ENCODE measurements at regions not wholly inside any gene's neighbourhood (a gene's known extent, or its start where the extent isn't known, plus 50 kb on each side); places are given as distances from the start of the nearest gene placed in this dataset.

DNA sequence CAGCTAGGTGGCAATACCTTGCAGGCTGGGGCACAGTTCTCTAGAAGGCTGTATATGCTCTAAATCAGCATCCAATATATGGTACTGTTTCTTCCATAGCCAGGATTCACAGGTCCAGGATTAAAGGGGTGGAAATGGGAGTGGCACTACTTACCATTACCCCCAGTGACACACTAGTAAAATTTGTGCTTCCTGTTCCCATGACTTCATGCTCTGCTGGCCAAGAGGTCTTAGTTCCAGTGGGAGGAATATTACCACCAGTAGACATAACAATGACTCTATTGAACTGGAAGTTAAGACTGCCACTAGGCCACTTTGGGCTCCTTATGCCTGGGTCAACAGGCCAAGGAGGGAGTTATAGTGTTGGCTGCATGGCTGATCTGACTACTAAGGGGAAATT, 174.3 kb upstream of the TNFAIP3 start:
- DNase-seq: peak; percentile 24

DNA sequence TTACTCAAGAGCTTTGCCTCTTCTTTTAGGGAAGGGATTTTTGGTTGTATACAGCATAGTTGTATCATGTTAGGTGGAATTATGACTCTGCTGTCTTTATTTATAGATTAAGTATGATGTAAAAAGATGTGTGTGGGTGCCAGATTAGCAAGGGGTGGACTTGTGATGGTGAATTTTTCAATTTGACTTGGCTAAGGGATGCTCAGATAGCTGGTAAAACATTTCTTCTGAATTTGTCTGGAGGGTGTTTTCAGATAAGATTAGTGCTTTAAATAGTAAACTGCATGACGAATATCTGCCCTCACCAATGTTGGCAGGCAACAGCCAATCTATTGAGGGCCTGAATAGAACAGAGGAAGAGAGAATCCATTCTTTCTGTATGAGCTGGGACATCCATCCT, 173.3 kb upstream of the TNFAIP3 start:
- no peak for DNase-seq

DNA sequence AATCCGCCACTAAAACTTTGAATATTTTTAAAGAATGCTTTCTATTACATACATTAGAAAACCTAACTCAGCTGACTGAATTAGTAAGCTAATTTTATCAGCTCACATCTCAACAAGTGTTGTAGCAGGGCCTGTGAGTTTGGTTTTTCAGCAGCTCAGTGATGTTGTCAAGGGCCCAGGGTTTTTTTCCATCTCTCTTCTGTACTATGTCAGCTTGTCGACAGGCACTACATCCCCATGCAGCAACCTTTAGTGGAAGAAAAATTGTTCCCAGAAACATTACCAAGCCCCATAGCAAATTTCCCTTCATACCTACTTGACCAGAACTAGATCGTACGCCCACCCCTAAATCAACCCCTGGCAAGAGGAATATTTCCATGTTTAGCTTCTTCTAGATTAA, 170.3 kb upstream of the TNFAIP3 start:
- DNase-seq: no peak

DNA sequence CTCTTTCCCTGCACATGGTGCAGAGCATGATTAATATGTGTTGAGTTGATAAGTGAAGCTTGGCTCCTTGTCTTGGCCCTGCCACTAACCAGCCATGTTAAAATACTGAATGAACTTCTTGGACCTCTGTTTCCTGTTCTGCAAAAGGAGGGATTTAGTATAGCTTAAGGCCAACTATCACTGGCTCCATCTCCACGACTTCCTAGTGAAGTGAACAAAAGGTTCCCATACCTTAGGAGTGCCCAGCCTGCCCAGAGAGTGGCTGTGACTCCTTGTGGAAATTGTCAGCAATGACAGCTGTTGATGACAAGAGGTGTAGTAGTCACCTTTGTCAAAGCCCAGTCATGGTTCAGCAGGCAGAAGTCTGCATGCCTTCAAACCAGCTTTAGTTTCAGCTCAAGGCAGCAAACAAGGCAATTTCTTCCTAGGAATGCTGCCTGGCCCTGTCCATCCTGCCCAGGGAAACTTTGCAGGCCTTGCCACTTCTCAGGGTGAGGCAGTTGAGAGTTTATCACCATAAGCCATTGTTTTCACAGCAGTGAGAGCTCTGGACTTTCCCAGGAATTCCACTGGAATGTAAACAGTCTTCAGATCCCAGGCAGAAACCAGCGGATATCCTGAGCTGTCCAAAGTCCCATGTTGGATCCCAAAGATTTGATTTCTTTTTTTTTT, 169.7 kb upstream of the TNFAIP3 start:
- DNase-seq: peak; percentile 95

DNA sequence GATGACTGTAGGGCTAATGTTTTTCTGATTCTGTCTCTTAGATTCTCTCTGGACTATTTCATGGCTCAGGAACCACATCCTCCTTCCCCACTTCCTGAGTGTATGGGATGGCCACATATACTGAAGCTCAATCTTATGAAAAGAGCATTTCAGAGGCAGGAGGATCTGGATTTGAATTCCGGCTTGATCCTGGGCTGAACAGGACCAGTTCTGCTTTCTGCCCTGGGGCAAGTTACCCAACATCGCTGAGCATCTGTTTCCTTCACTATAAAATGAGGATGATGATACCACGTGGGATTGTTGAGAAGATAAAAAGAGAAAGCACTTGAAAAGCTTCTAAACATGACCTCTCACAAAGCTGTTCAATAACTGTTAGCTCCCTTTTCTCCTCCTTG, 168.4 kb upstream of the TNFAIP3 start:
- DNase-seq: no peak

DNA sequence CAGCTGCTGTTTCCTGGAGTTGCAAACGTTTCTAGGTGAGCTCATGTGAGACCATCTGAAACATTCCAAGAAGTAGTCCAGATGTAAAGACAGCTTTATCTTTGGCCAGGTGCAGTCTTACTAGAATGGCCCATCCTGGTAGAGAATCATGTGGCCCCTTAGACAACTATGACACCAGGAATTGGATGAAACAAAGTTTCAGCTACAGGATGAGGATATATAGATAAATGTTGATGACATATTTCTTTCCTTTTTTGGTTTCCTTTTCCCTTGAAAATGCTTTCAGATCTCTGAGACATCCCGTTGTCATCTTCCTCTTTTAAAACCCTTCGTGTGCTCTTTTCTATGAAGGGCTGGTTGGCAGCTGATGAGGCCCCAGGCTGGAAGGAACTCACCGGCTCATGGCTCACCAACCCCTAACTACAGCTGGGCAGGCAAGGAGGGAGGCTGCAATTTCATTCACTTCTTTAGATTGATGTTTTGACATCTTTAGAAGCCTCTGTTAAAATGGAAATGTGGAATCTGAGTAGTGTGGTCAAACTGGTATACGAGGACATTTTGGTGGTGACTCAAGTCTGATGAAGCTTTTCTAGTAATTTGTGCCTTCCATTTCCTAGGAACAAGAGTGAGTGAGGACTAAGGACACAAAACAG, 167.9 kb upstream of the TNFAIP3 start:
- peak; percentile 69 for DNase-seq

DNA sequence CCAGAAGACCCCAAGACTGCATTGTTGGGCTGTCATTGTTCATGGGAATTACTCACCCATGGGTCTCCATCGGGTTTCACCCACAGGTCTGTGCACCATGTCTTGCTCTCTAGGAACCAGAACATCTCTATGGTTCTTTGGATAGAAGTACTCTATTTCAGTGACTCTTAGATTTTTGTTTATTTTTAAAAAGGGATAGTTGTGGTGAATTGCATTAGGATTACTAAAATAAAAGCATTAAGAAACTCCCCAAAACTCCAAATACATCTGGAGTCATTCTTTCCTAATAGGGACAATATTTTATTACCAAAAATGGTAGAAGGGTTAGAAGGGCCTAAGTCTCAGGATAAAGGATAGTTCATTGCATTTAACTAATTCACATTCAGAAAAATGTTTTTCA, 166.9 kb upstream of the TNFAIP3 start:
- no peak for DNase-seq

DNA sequence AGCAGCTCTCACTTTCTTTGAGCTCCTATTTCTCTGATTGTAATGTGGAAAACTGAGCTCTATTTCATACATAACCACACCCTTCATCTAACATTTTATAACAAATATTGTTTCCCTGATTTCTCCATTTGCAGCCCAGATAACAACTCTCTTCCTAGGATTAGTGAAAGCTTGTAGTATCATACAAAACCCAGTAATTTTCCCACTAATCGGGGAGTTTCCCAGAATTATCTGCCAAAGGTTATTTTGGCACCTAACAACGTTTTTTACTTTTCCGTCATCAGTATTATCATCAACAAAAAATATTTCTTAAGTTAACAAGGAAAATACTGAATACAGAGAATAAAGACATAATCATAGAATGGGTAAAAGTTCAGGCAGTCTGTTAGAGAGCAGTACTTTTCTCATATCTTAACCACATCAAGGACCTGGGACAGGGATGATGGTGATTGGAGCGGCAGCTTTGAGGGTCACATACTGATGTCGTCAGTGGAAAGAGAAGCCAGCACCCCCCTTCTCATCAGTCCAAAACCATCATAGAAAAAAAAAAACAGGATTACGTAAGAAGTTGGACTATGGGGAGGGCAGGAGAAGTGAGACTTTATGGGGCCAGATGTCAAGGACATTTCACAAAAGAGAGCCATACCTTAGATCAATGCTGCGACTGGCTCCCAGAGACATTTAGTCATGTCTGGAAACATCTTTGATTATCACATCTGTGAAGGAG, 166.1 kb upstream of the TNFAIP3 start:
- no peak for DNase-seq

DNA sequence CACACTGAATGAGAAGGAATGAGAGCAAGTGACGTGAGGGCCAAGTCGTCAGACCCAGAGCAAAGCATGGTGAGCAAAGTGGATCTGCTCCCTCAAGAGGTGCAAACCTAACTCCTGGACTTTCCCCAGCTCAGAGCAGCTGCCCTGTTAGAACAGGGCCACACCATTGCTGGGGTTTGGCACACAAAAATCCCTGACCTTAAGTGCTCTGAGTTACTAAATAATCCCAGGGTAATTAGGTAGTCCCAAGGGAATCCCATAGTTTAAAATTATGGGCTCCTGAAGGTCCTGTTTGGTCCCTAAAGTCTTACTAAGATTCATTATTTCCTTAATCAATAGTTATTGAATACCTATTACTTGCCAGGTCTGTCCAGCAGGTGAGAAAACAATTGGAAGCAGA, 165.1 kb upstream of the TNFAIP3 start:
- no peak for DNase-seq

DNA sequence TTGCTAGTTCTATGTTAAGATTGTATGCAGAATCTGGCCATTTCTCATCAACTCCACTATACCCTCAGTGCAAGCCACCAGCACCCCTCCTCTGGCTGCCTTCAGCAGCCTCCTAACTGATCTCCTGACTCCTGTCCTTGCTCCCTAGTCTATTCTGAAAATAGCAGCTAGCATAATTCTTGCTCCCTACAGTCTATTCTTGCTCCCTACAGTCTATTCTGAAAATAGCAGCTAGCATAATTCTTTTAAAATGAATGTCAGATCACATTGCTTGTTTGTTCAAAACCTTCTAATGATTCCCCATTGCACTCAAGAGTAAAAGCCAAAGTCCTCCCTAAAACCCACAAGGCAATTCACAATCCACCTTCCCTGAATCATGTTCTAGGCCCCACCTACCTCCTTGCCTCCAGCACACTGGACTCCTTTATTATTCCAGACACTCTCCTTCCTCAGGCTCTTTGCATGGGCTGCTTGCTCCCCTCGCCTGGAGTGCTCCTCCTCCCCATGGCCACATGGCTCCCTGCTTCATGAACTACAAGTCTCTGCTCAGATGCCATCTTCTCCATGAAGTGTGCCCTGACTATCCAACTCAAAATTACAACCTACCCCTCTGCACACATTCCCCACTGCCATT, 164.2 kb upstream of the TNFAIP3 start:
- DNase-seq: no peak

DNA sequence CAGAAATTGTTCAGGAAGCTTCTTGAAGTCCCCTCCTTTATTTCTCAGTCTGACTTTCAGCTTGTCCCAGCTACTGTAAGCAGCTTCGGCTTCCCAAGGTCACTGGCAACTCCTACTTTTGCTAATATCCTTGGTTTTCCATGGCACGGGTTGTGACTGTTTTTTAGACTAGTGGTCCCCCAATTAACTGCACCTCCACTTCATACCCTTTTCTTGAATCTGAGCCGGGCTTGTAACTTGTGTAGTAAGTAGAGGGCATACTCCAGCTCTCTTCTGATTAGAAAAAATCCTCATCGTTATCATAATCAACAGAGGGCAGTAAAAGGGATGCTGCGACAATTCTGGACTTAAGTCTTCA, 162.3 kb upstream of the TNFAIP3 start:
- no peak for DNase-seq

DNA sequence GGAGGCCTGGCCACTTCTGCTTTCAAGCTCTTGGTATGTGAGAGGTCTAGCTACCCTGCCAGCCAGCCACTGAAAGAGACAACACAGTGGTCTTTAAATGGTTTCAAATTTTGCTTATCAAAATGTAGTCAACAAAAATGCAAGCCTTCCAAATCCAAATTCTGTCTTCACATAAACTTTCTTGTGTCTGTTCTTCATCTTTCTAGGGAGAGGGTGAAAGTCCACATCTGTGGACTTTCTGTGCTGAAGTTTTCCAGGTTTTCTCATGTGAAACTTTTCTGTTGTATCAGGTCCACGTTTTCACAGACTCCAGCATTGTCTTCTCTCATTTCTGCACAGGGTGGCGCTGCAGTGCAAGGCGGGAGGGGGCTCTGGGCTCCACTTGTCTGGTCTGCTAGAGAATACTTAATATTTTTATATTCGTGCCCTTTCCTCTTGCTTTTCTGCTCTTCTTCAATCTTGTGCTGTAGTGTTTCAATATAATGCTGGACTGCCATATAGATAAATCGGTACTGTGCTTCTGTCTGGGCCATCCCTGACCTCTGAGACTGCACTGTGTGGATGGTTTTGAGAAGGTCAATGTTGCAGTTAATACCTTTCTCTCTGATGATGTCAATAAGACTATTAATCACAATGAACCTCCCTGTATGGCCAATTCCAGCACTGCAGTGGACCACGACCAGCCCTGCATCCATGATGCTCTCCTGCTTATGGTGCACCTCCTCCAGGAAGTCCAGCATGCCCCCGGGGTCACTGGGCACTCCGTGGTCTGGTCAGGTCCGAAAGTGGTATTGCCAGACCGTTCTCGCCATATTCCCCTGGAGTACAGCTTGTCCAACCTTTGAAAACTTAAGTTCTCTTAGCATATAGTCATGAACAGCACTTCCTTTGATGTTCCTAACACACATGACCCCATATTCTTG, 161.6 kb upstream of the TNFAIP3 start:
- DNase-seq: peak; percentile 77

DNA sequence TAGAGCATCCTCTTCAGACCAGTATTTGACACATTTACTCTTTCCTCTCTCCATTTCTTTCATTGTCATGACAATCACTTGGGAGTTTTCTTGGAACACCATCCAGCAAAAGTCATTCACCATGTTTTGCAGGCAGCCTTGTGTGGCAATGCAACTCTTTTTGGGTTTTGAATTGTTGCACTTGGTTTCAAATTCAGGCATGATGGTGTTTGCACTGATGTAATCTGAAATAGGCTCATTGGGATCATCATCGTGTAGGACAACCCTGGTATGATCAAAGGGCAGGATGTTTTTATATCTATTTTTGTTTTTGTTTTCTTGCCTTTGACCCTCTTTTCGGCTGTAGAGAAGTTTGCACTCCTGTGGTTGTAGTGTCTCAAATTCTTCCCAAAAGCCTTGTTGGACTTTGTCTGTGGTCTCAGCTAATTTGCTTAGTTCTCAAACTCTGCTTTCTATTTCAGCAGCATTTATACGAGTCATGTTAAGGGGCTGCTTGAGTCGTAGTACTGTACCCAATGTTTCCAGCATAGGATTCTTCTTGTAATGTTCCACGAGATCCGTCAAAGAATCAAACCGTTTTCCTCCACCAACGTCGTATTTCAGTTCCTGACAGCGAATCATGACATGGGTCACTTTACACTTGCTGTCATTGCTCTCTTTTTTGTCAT, 160.8 kb upstream of the TNFAIP3 start:
- no peak for DNase-seq

DNA sequence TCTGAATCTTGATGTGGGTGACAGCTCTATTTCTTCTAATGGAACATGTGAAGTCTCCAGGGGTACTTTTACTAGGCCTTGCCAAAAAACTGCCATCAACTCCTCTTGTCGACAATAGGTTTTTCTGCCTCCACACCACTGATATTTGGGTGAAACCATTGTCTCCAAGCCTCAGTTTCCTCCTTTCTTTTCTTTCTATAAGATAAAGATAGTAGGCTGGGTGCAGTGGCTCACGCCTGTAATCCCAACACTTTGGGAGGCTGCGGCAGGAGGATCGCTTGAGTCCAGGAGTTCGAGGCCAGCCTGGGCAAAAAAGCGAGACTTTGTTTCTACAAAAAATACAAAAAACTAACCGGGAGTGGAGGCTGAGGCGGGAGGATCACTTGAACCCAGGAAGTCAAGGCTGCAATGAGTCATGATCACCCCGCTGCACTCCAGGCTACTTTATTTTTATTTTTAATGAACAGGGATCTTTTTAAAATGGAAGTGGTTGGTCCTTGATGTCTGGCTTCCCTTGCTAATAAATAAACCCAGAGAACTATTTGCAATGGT, 159.9 kb upstream of the TNFAIP3 start:
- no peak for DNase-seq

DNA sequence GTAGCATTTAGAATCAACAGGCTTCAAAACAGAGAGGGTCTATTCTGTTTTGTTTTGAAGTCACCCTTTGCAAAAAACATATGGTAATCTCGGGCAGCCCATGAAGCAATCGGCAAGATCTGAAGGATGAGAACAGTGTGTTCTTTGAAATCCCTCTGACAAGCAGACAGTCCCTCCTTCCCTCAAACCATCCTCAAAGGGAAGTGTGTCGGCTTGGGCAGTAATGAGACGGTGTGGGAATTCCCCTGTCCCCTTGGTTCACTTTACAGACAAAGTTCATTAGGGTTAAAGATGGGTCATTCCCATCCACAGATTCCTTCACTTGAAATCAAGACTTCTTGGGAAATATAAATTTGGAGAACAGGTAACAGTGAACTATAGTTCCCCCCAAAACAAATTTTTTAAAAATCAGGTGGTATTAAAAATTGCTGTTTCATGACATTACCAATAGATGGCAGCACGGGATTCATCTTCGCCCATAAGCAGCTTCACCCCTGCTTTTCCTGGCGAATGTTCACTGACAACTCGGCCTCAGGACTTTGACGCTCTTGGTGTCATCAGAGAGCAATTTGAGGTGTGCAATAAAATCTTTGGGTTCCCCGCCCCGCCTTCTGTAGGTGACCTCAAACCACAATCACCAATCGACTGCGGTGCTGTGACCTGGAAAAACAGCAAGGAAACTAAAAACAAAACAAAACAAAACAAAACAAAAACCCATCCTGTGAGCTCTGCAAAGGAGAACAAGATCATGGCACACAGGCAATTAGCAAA, 159.3 kb upstream of the TNFAIP3 start:
- peak; percentile 83 for DNase-seq

DNA sequence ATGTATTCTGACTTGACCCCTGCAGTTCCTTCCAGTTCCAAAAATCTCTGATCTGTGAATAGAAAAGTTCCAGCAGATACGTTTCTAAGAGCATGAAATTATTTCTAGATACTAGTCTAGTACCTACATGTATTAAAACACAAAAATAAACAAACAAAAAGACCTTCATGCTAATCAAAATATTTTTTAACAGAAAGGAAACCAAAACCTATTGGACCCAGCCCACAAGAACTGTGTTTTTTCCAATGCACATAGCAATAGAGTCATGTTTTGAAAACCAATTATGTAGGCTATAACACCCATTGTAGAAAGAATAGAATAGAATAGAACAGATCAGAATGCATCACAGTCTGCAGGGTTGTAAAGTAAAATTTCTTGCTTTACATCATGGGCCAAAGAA, 158.6 kb upstream of the TNFAIP3 start:
- DNase-seq: no peak

DNA sequence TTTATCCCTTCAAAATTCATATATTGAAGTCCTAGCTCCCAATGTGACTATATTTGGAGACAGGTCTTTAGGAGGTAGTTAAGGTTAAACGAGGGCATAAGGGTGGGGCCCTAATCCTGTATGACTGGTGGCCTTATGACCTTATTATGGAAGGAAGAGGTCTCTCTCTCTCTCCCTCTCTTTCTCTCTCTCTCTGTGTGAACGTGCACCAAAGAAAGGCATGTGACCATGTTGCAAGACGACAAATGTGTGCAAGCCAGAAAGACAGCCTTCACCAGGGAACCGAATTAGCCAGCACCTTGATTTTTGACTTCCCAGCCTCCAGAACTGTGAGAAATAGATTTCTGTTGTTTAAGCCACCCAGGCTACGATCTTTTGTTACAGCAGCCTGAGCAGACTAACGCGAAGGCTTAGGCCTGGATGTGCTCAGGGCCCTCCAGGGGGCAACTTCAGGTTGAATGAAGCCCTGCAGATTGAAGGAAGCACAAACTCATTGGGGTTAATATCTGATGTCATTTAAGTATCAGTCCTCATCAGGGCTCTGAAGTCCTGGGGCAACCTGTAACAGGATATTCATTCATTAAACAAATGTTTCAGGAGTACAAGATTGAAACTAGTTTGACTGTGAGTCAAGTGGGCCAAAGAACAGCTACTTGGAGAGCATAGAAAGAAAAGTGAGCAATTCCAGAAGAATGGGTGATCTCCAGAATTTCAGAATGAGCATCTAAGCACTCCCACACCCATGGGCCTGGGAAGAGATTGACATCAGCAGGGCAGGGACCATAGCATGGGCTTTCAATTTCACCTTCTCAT, 157.4 kb upstream of the TNFAIP3 start:
- no peak for DNase-seq

DNA sequence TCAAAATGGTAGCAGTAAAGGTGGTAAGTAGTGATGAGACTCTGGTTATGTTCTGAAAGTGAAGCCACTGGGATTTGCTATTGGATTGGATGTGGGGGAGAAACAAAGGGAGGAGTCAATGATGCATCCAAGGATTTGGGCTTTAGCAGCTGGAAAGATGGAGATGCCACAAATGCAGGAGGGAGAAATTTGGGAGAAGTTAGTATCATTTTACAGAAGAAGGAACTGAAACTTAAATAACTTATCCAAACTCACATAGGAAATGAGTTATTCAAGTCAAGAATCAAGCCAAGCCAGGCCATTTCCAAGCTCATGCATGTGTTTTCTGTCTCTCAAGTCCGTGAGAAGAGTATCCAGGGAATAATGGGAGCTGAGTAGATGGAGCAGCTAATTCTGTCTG, 155.1 kb upstream of the TNFAIP3 start:
- no peak for DNase-seq

DNA sequence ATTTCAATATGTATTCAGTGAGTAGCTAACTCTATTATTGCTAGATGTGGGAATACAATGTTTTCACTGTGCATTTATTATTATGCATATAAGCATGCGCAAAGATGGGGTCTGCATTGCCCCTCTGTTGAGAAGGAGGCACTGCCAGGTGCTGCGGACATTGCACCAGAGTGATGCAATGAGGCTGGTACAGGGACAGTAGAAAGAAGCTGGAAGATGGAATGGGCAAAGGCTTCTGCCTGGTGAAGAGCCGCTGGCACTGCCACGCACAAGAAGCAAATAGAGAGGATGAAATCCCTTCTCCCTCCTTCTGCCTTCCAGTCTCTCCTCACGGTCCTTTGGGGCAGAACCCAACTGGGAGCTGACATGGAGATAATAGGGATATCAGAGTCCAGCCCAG, 154.5 kb upstream of the TNFAIP3 start:
- DNase-seq: no peak

DNA sequence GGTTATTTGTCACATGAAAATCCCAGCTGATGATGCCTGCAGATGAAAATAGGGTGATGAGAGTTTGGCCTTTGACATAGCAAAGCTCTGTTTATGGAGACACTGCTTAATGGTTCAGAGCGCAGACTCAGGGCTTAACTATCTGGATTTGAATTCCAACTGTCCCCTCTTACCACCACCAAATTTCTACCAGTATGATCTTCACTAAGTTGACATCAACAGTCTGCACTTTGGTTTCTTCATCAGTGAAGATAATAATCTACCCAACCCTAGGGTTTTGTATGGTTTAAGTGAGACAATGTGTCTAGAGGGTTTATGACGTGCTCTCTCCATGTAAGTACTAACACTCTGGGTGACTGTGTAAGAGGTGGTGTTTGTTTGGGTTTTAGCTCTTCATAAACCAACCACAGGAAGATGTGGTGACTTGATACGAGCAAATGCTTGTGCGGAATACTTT, 151.4 kb upstream of the TNFAIP3 start:
- no peak for DNase-seq

All from dermis blood vessel endothelial cell (primary cell).